ENCODE measurements at regions not wholly inside any gene's neighbourhood (a gene's known extent, or its start where the extent isn't known, plus 50 kb on each side); places are given as distances from the start of the nearest gene placed in this dataset.

GRCh38 chr3:30303770-30304169 lies 302.6 kb upstream of the TGFBR2 start:
- H3K4me1 ChIP-seq (ENCODE audit: control insufficient read depth, insufficient read depth, low read length), result no peaks in the 10 kb centered on the region
- DNase-seq, result no peak
- no peak overlapping the region for H3K27ac Mint-ChIP-seq
- no peak for TF ChIP-seq CTCF (conservative IDR thresholded peaks at IDR 0.05)
- H3K4me3 ChIP-seq (ENCODE audit: low read length), result peak overlapping the region; percentile 0
- H3K27me3 ChIP-seq (ENCODE audit: control insufficient read depth, insufficient read depth, low read length, poor library complexity, severe bottlenecking), result no peaks in the 10 kb centered on the region
- WGBS, 2 experiments (ENCODE audit: insufficient coverage in 1 of 2, insufficient read length in 1 of 2), result 92 to 100% methylated on average over 1 to 2 of the region's 2 CpGs
- H3K4me3 Mint-ChIP-seq, result no peak overlapping the region
- H3K4me1 Mint-ChIP-seq, result peaks cover 5% of the 10 kb centered on the region
- H3K9me3 Mint-ChIP-seq, result peaks cover 8% of the 10 kb centered on the region
- peaks cover 13% of the 10 kb centered on the region for H3K9me3 ChIP-seq (ENCODE audit: control insufficient read depth, low read length)
- H3K27me3 Mint-ChIP-seq (ENCODE audit: insufficient read depth), result no peaks in the 10 kb centered on the region
- no peak overlapping the region for H3K27ac ChIP-seq (ENCODE audit: low read depth, low read length)
- H3K9ac ChIP-seq (ENCODE audit: extremely low read depth, low read length, poor library complexity, severe bottlenecking), result no peak overlapping the region
- H3K36me3 ChIP-seq (ENCODE audit: control insufficient read depth, insufficient read depth, low read length), result no peaks in the 10 kb centered on the region
- no peaks in the 10 kb centered on the region for H3K36me3 Mint-ChIP-seq (ENCODE audit: low read depth)

DNA sequence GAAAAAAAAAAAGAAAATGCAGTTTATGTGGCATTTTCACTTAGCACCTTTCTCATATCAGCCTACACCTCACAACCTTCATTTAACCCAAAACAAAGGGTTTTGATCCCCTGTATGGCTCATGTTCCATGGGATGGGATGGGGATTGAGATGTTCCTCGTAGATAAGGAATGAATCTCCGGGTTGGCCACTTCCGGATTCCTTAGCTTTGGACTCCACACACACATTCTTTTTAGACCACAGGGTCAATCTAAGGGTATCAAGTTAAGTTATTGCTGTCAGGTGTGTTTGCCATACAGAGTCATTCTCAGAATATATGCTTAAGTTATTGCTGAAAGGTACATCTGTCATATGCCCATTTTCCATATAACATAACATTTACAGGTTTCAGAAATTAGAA lies 301.4 kb upstream of the TGFBR2 start:
- no peak for TF ChIP-seq CTCF (conservative IDR thresholded peaks at IDR 0.05)
- no peak overlapping the region for H3K27ac Mint-ChIP-seq
- peaks cover 13% of the 10 kb centered on the region for H3K9me3 ChIP-seq (ENCODE audit: control insufficient read depth, low read length)
- no peaks in the 10 kb centered on the region for H3K36me3 Mint-ChIP-seq (ENCODE audit: low read depth)
- no peak overlapping the region for H3K4me3 Mint-ChIP-seq
- no peak for DNase-seq
- no peak overlapping the region for H3K27ac ChIP-seq (ENCODE audit: low read depth, low read length)
- no peaks in the 10 kb centered on the region for H3K27me3 ChIP-seq (ENCODE audit: control insufficient read depth, insufficient read depth, low read length, poor library complexity, severe bottlenecking)
- H3K4me1 Mint-ChIP-seq, result peaks cover 8% of the 10 kb centered on the region
- no peaks in the 10 kb centered on the region for H3K27me3 Mint-ChIP-seq (ENCODE audit: insufficient read depth)
- peaks cover 8% of the 10 kb centered on the region for H3K9me3 Mint-ChIP-seq
- H3K36me3 ChIP-seq (ENCODE audit: control insufficient read depth, insufficient read depth, low read length), result no peaks in the 10 kb centered on the region
- no peaks in the 10 kb centered on the region for H3K4me1 ChIP-seq (ENCODE audit: control insufficient read depth, insufficient read depth, low read length)
- H3K9ac ChIP-seq (ENCODE audit: extremely low read depth, low read length, poor library complexity, severe bottlenecking), result no peak overlapping the region
- H3K4me3 ChIP-seq (ENCODE audit: low read length), result no peak overlapping the region
- 90% methylated on average over 3 of the region's 3 CpGs; no CpG with 5 or more reads in 1 of the 2 experiments for WGBS, 2 experiments (ENCODE audit: insufficient coverage in 1 of 2, insufficient read length in 1 of 2)

DNA sequence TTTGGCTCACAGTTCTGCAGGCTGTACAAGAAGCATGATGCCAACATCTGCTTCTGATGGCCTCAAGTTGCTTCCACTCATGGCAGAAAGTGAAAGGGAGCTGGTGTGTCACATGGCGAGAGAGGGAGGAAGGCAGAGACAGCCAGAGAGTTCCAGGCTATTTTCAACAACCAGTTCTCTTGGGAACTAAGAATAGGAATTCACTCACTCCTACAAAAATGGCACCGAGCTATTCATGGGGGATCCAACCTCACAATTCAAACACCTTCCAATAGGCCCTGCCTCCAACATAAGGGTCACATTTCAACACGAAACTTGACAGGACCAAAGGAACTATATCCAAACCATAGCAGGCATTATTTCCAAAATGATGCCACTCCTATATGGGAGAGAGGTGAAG lies 299.5 kb upstream of the TGFBR2 start:
- H3K27me3 Mint-ChIP-seq (ENCODE audit: insufficient read depth), result no peaks in the 10 kb centered on the region
- Histone ChIP-seq H3K9ac (ENCODE audit: extremely low read depth, low read length, poor library complexity, severe bottlenecking) (no peak overlapping the region), H3K36me3 (ENCODE audit: control insufficient read depth, insufficient read depth, low read length) (no peaks in the 10 kb centered on the region), H3K27ac (ENCODE audit: low read depth, low read length) (no peak overlapping the region), H3K4me3 (ENCODE audit: low read length) (no peak overlapping the region), H3K27me3 (ENCODE audit: control insufficient read depth, insufficient read depth, low read length, poor library complexity, severe bottlenecking) (no peaks in the 10 kb centered on the region), H3K4me1 (ENCODE audit: control insufficient read depth, insufficient read depth, low read length) (no peaks in the 10 kb centered on the region), H3K9me3 (ENCODE audit: control insufficient read depth, low read length) (peaks cover 13% of the 10 kb centered on the region)
- TF ChIP-seq CTCF (conservative IDR thresholded peaks at IDR 0.05), result no peak
- no peak overlapping the region for H3K4me3 Mint-ChIP-seq
- WGBS, 2 experiments (ENCODE audit: insufficient coverage in 1 of 2, insufficient read length in 1 of 2), result 94 to 100% methylated on average over 1 to 2 of the region's 3 CpGs
- peaks cover 4% of the 10 kb centered on the region for H3K4me1 Mint-ChIP-seq
- H3K27ac Mint-ChIP-seq, result no peak overlapping the region
- no peaks in the 10 kb centered on the region for H3K36me3 Mint-ChIP-seq (ENCODE audit: low read depth)
- no peak for DNase-seq
- peaks cover 8% of the 10 kb centered on the region for H3K9me3 Mint-ChIP-seq

Measured in endodermal cell (in vitro differentiated cells).